H1 (cell line): ENCODE measurements at regions not wholly inside any gene's neighbourhood (a gene's known extent, or its start where the extent isn't known, plus 50 kb on each side); places are given as distances from the start of the nearest gene placed in this dataset.

Source experiments
- CTCF ChIA-PET: fragments of 300-600 bp; sonication (Branson Sonifier 250); formaldehyde crosslinking; loops from one replicate; lab custom pipeline; 2021; ENCODE audit not compliant: partially characterized antibody; lab: Charles Lee
- POLR2A ChIA-PET: fragments of 300-600 bp; sonication (Branson Sonifier 250); formaldehyde crosslinking; loops from one replicate; lab custom pipeline; 2021; ENCODE audit warnings: inconsistent platforms; ENCODE audit not compliant: partially characterized antibody; lab: Charles Lee
- DNase-seq, 2 experiments: peaks; one replicate each; pipeline versions ENCODE4 v3.0.0 to v3.0.0-alpha.2; 2010 to 2022; ENCODE audit warnings: low spot score in 2 of 2, low read depth in 1 of 2, mixed read lengths in 1 of 2
- FAIRE-seq: peaks from 2 replicates; lab custom pipeline; 2011; peaks lifted over from hg19 to GRCh38; lab: Jason Lieb, UNC
- H2AFZ ChIP-seq: 2 replicates; pipeline ENCODE4 v1.8.1; 2012; ENCODE audit warnings: low read length, inconsistent platforms
- H2AK5ac ChIP-seq: 2 replicates; pipeline ENCODE4 v1.6.1; 2013; ENCODE audit warnings: low read depth, low read length
- H2BK120ac ChIP-seq: replicated peaks from 2 replicates; pipeline ENCODE3; 2013; ENCODE audit warnings: low read depth, low read length, inconsistent platforms
- H2BK12ac ChIP-seq: 2 replicates; pipeline ENCODE4 v1.6.1; 2013; ENCODE audit warnings: low read depth, low read length
- H2BK15ac ChIP-seq: 2 replicates; pipeline ENCODE4 v1.6.1; 2013; ENCODE audit warnings: low read length
- H2BK20ac ChIP-seq: 2 replicates; pipeline ENCODE4 v1.6.1; 2013; ENCODE audit warnings: low read length
- H2BK5ac ChIP-seq: 2 replicates; pipeline ENCODE4 v1.6.1; 2013; ENCODE audit warnings: low read depth, low read length
- H3K14ac ChIP-seq: 2 replicates; pipeline ENCODE4 v1.6.1; 2013; ENCODE audit warnings: inconsistent platforms; ENCODE audit not compliant: insufficient read length
- H3K18ac ChIP-seq: 2 replicates; pipeline ENCODE4 v1.6.1; 2013; ENCODE audit warnings: low read length; ENCODE audit errors: extremely low read depth
- H3K23ac ChIP-seq: 2 replicates; pipeline ENCODE4 v1.6.1; 2013; ENCODE audit warnings: inconsistent platforms; ENCODE audit not compliant: insufficient read length
- H3K23me2 ChIP-seq: 2 replicates; pipeline ENCODE4 v1.6.1; 2013; ENCODE audit warnings: low read depth, low read length
- H3K27ac ChIP-seq: 2 replicates; pipeline ENCODE4 v1.6.1; 2011; ENCODE audit warnings: low read depth, low read length, inconsistent platforms
- H3K27me3 ChIP-seq, 4 experiments: replicated peaks in 1 of 4; 1 replicate in 1 of 4; 2 replicates in 3 of 4; pipeline versions ENCODE4 v1.6.1 to v1.8.1; 2011 to 2013; ENCODE audit warnings: low read length in 3 of 4, mild to moderate bottlenecking in 3 of 4, inconsistent platforms in 2 of 4, mixed read lengths in 2 of 4, moderate library complexity in 1 of 4; ENCODE audit not compliant: control insufficient read depth in 3 of 4, insufficient read depth in 3 of 4; ENCODE audit errors: extremely low read depth in 1 of 4
- H3K36me3 ChIP-seq, 4 experiments: 2 replicates each; pipeline versions ENCODE4 v1.6.1 to v1.8.1; 2011 to 2013; ENCODE audit warnings: mild to moderate bottlenecking in 4 of 4, low read length in 3 of 4, moderate library complexity in 2 of 4, control low read depth in 1 of 4, inconsistent platforms in 1 of 4; ENCODE audit not compliant: insufficient read depth in 4 of 4, control insufficient read depth in 2 of 4
- H3K4ac ChIP-seq: replicated peaks from 2 replicates; pipeline ENCODE3; 2013; ENCODE audit warnings: low read length, low read depth, mixed read lengths, inconsistent platforms; ENCODE audit not compliant: insufficient read length
- H3K4me1 ChIP-seq, 4 experiments: replicated peaks in 1 of 4; 1 replicate in 1 of 4; 2 replicates in 3 of 4; pipeline versions ENCODE4 v1.6.1 to v1.8.1; 2011 to 2013; ENCODE audit warnings: low read length in 3 of 4, inconsistent platforms in 2 of 4, mixed read lengths in 1 of 4; ENCODE audit not compliant: insufficient read depth in 4 of 4, control insufficient read depth in 3 of 4
- H3K4me2 ChIP-seq, 2 experiments: 2 replicates each; pipeline versions ENCODE4 v1.6.1 to v1.8.1; 2011 to 2013; ENCODE audit warnings: low read depth in 2 of 2, low read length in 2 of 2, control low read depth in 1 of 2, inconsistent platforms in 1 of 2, mild to moderate bottlenecking in 1 of 2; ENCODE audit not compliant: insufficient read depth in 1 of 2
- H3K4me3 ChIP-seq, 4 experiments: fragments of 200-600, 300-600 bp in 1 of 4; sonication (generic), shearing (Covaris generic), sonication (Bioruptor Twin) in 1 of 4; 2 replicates each; pipeline versions ENCODE4 v1.5.1 to v1.8.1; 2011 to 2016; ENCODE audit warnings: low read length in 4 of 4, low read depth in 3 of 4, control low read depth in 2 of 4, inconsistent platforms in 2 of 4, mild to moderate bottlenecking in 2 of 4, mixed read lengths in 1 of 4, moderate library complexity in 1 of 4; ENCODE audit not compliant: insufficient read depth in 2 of 4; ENCODE audit errors: extremely low read depth in 1 of 4
- H3K56ac ChIP-seq: replicated peaks from 2 replicates; pipeline ENCODE3; 2013; ENCODE audit warnings: low read depth, mild to moderate bottlenecking, mixed read lengths, low read length, inconsistent platforms; ENCODE audit not compliant: insufficient read length
- H3K79me1 ChIP-seq: 2 replicates; pipeline ENCODE4 v1.6.1; 2013; ENCODE audit warnings: low read depth, low read length, control low read depth
- H3K79me2 ChIP-seq, 2 experiments: 2 replicates each; pipeline versions ENCODE4 v1.6.1 to v1.8.1; 2012 to 2013; ENCODE audit warnings: low read length in 2 of 2, mild to moderate bottlenecking in 2 of 2, inconsistent platforms in 1 of 2; ENCODE audit not compliant: insufficient read depth in 2 of 2, control insufficient read depth in 1 of 2
- H3K9ac ChIP-seq, 4 experiments: replicated peaks in 1 of 4; 1 replicate in 1 of 4; 2 replicates in 3 of 4; pipeline versions ENCODE4 v1.6.1 to v1.8.1; 2011 to 2013; ENCODE audit warnings: low read depth in 3 of 4, low read length in 3 of 4, control low read depth in 2 of 4, mild to moderate bottlenecking in 2 of 4, moderate library complexity in 2 of 4, inconsistent platforms in 1 of 4; ENCODE audit errors: extremely low read depth in 1 of 4
- H3K9me3 ChIP-seq, 2 experiments: 2 replicates each; pipeline versions ENCODE4 v1.6.1 to v1.8.1; 2012 to 2013; ENCODE audit warnings: mild to moderate bottlenecking in 2 of 2, moderate library complexity in 2 of 2, control low read depth in 1 of 2, inconsistent platforms in 1 of 2, low read depth in 1 of 2, low read length in 1 of 2, mixed read lengths in 1 of 2; ENCODE audit not compliant: insufficient read depth in 2 of 2
- H4K20me1 ChIP-seq, 2 experiments: replicated peaks in 1 of 2; 2 replicates each; pipeline versions ENCODE3 to v1.8.1; 2011 to 2013; ENCODE audit warnings: inconsistent platforms in 2 of 2, low read length in 2 of 2, mild to moderate bottlenecking in 1 of 2; ENCODE audit not compliant: insufficient read depth in 2 of 2, control insufficient read depth in 1 of 2
- H4K5ac ChIP-seq: 2 replicates; pipeline ENCODE4 v1.6.1; 2013; ENCODE audit warnings: low read length, low read depth, mixed read lengths, inconsistent platforms; ENCODE audit not compliant: insufficient read length
- H4K8ac ChIP-seq: 2 replicates; pipeline ENCODE4 v1.8.0; 2013; ENCODE audit warnings: mild to moderate bottlenecking, moderate library complexity, low read length, inconsistent platforms; ENCODE audit not compliant: insufficient read depth; ENCODE audit errors: extremely low read depth
- H4K91ac ChIP-seq: replicated peaks from 2 replicates; pipeline ENCODE3; 2013; ENCODE audit warnings: low read length, mixed read lengths, inconsistent platforms; ENCODE audit not compliant: insufficient read length
- ATF3 ChIP-seq: IDR thresholded peaks from 2 replicates; pipeline ENCODE4 v1.6.1; 2011; ENCODE audit warnings: low read depth, mild to moderate bottlenecking, low read length; ENCODE audit not compliant: insufficient read depth
- BRCA1 ChIP-seq: IDR thresholded peaks from 2 replicates; pipeline ENCODE4 v1.6.1; 2012; ENCODE audit warnings: low read depth, low read length, improper control_type of control experiment
- CBX8 ChIP-seq: fragments of 300-800, 300-1000 bp; sonication (generic); IDR thresholded peaks from 2 replicates; pipeline ENCODE4 v1.7.1; 2016; ENCODE audit warnings: low read depth, low read length, borderline replicate concordance
- CHD1 ChIP-seq: IDR thresholded peaks from 2 replicates; pipeline ENCODE4 v1.6.1; 2012; ENCODE audit warnings: low read depth, low read length, improper control_type of control experiment
- CREB1 ChIP-seq: IDR thresholded peaks from 2 replicates; pipeline ENCODE4 v1.6.1; 2012; ENCODE audit warnings: inconsistent platforms
- EGR1 ChIP-seq: IDR thresholded peaks from 2 replicates; pipeline ENCODE4 v1.6.1; 2011; ENCODE audit warnings: low read depth, low read length, borderline replicate concordance
- EZH2 ChIP-seq: fragments of 200-600 bp; sonication (generic); IDR thresholded peaks from 2 replicates; pipeline ENCODE4 v1.7.1; 2012; ENCODE audit warnings: low read depth, mild to moderate bottlenecking, moderate library complexity, low read length, inconsistent platforms; ENCODE audit not compliant: severe bottlenecking
- HDAC6 ChIP-seq: IDR thresholded peaks from one replicate; pipeline ENCODE4 v1.7.1; 2012; ENCODE audit warnings: low read depth, mild to moderate bottlenecking, inconsistent platforms, low read length, moderate library complexity
- KDM5A ChIP-seq: fragments of 200-600 bp; IDR thresholded peaks from 2 replicates; pipeline ENCODE4 v1.7.1; 2012; ENCODE audit warnings: mild to moderate bottlenecking, low read length, inconsistent platforms, mixed read lengths
- MAFK ChIP-seq: IDR thresholded peaks from 2 replicates; pipeline ENCODE4 v1.6.1; 2012; ENCODE audit warnings: low read depth, mild to moderate bottlenecking, improper control_type of control experiment, low read length
- NANOG ChIP-seq: IDR thresholded peaks from 2 replicates; pipeline ENCODE4 v1.6.1; 2011; ENCODE audit warnings: low read length, low read depth, mild to moderate bottlenecking, inconsistent platforms; ENCODE audit not compliant: insufficient read depth, poor library complexity, severe bottlenecking
- RXRA ChIP-seq: IDR thresholded peaks from 2 replicates; pipeline ENCODE4 v1.6.1; 2011; ENCODE audit warnings: low read depth, mild to moderate bottlenecking, low read length, moderate library complexity; ENCODE audit not compliant: insufficient read depth
- SIRT6 ChIP-seq: IDR thresholded peaks from one replicate; pipeline ENCODE4 v1.7.1; 2012; ENCODE audit warnings: low read length, inconsistent platforms
- SRF ChIP-seq: IDR thresholded peaks from 2 replicates; pipeline ENCODE4 v1.6.1; 2011; ENCODE audit warnings: mild to moderate bottlenecking, low read depth, low read length, moderate library complexity
- TEAD4 ChIP-seq: IDR thresholded peaks from 2 replicates; pipeline ENCODE4 v1.6.1; 2012; ENCODE audit warnings: low read depth, low read length, inconsistent platforms, mixed read lengths
- WGBS, 2 experiments: shearing (Covaris generic) in 1 of 2; methylation state at CpG; one replicate each; pipeline versions ENCODE4 v1.1.6 to v1.1.7; 2013 to 2015; ENCODE audit warnings: low lambda C conversion rate in 2 of 2, mixed read lengths in 2 of 2, inconsistent platforms in 1 of 2, low coverage in 1 of 2, missing lambda C conversion rate in 1 of 2; ENCODE audit not compliant: insufficient replicate concordance in 2 of 2, insufficient coverage in 1 of 2, insufficient read length in 1 of 2; ENCODE audit errors: extremely low coverage in 1 of 2, missing lambda C conversion rate in 1 of 2; 5-methylcytosine and 5-hydroxymethylcytosine counted together

GRCh38 chr6:154567695-154568220 is 57.3 kb upstream of the CNKSR3 start:
- no peak overlapping the region for H2AFZ ChIP-seq
- TF ChIP-seq CBX8 (no peak), HDAC6 (no peak), NANOG (no peak), EZH2 (no peak), EGR1 (no peak), ATF3 (no peak), KDM5A (no peak), RXRA (no peak), CHD1 (no peak), TEAD4 (no peak), BRCA1 (no peak), SIRT6 (no peak), SRF (no peak), MAFK (no peak), CREB1 (no peak)

More at GRCh38 chr6:154567695-154568220, 57.3 kb upstream of the CNKSR3 start:
- Histone ChIP-seq H4K20me1 (no peaks in the 10 kb centered on the region), H3K79me1 (no peaks in the 10 kb centered on the region), H2BK5ac (no peak overlapping the region), H4K91ac (no peak overlapping the region), H2BK20ac (no peak overlapping the region), H3K9me3 (no peaks in the 10 kb centered on the region), H4K5ac (no peak overlapping the region), H3K4ac (no peak overlapping the region), H3K14ac (no peak overlapping the region), H2BK15ac (no peak overlapping the region), H3K18ac (no peak overlapping the region), H3K4me2 (no peak overlapping the region), H3K9ac (no peak overlapping the region), H3K4me3 (no peak overlapping the region), H3K27me3 (no peaks in the 10 kb centered on the region), H2BK120ac (no peak overlapping the region), H3K79me2 (no peaks in the 10 kb centered on the region), H3K56ac (no peak overlapping the region), H3K23ac (no peak overlapping the region), H3K27ac (no peak overlapping the region), H3K4me1 (no peaks in the 10 kb centered on the region), H3K36me3 (no peaks in the 10 kb centered on the region), H2BK12ac (no peak overlapping the region), H2AK5ac (no peak overlapping the region), H3K23me2 (no peaks in the 10 kb centered on the region; the same call in 1 of the 2 replicates), H4K8ac (no peak overlapping the region)
- WGBS, 2 experiments = 92% methylated on average over 6 of the region's 6 CpGs; no CpG with 5 or more reads in 1 of the 2 experiments
- no peak for FAIRE-seq
- CTCF ChIA-PET = no interaction called here
- POLR2A ChIA-PET = no interaction called here
- DNase-seq = no peak
